H9 (cell line): ENCODE measurements at regions not wholly inside any gene's neighbourhood (a gene's known extent, or its start where the extent isn't known, plus 50 kb on each side); places are given as distances from the start of the nearest gene placed in this dataset.

Experiments used
- DNase-seq: peaks from one replicate; pipeline ENCODE4 v3.0.0-alpha.2; 2017
- H2AFZ ChIP-seq: one replicate; pipeline ENCODE4 v1.6.1; 2013; ENCODE audit warnings: mild to moderate bottlenecking, low read length, control low read depth, moderate library complexity
- H2AK5ac ChIP-seq: 2 replicates; pipeline ENCODE4 v1.6.1; 2013; ENCODE audit warnings: low read length, control low read depth, mixed read lengths; ENCODE audit not compliant: insufficient read length
- H2BK120ac ChIP-seq: one replicate; pipeline ENCODE4 v1.6.1; 2013; ENCODE audit warnings: low read depth, mild to moderate bottlenecking, low read length, control low read depth, inconsistent platforms; ENCODE audit not compliant: poor library complexity, severe bottlenecking
- H2BK12ac ChIP-seq: 2 replicates; pipeline ENCODE4 v1.6.1; 2013; ENCODE audit warnings: low read length, control low read depth, mixed read lengths, low read depth; ENCODE audit not compliant: insufficient read length
- H2BK15ac ChIP-seq: 2 replicates; pipeline ENCODE4 v1.6.1; 2013; ENCODE audit warnings: low read depth, low read length, control low read depth
- H2BK20ac ChIP-seq: one replicate; pipeline ENCODE4 v1.6.1; 2013; ENCODE audit warnings: low read depth, mild to moderate bottlenecking, low read length, control low read depth, inconsistent platforms; ENCODE audit not compliant: poor library complexity, severe bottlenecking
- H2BK5ac ChIP-seq: 2 replicates; pipeline ENCODE4 v1.6.1; 2013; ENCODE audit warnings: low read length, control low read depth, mixed read lengths; ENCODE audit not compliant: insufficient read length
- H3K14ac ChIP-seq: 2 replicates; pipeline ENCODE4 v1.6.1; 2013; ENCODE audit warnings: low read length, control low read depth; ENCODE audit not compliant: insufficient read depth
- H3K18ac ChIP-seq: 2 replicates; pipeline ENCODE4 v1.6.1; 2013; ENCODE audit warnings: low read depth, mild to moderate bottlenecking, mixed read lengths, low read length, control low read depth; ENCODE audit not compliant: insufficient read length
- H3K23ac ChIP-seq: 2 replicates; pipeline ENCODE4 v1.6.1; 2013; ENCODE audit warnings: low read length, control low read depth, mixed read lengths, low read depth; ENCODE audit not compliant: insufficient read length
- H3K23me2 ChIP-seq: 2 replicates; pipeline ENCODE4 v1.6.1; 2013; ENCODE audit warnings: low read depth, mild to moderate bottlenecking, mixed read lengths, low read length, control low read depth; ENCODE audit not compliant: insufficient read length, poor library complexity, severe bottlenecking
- H3K27ac ChIP-seq: 2 replicates; pipeline ENCODE4 v1.5.1; 2013; ENCODE audit warnings: low read length, control low read depth, mixed read lengths, low read depth; ENCODE audit not compliant: insufficient read length
- H3K27me3 ChIP-seq: 2 replicates; pipeline ENCODE4 v1.6.1; 2013; ENCODE audit warnings: low read length, control low read depth, inconsistent platforms; ENCODE audit not compliant: insufficient read depth
- H3K4ac ChIP-seq: 2 replicates; pipeline ENCODE4 v1.6.1; 2013; ENCODE audit warnings: low read depth, mild to moderate bottlenecking, control low read depth, inconsistent platforms, low read length, moderate library complexity
- H3K4me1 ChIP-seq: 2 replicates; pipeline ENCODE4 v1.6.1; 2013; ENCODE audit warnings: low read length, control low read depth, inconsistent platforms; ENCODE audit not compliant: insufficient read depth
- H3K4me2 ChIP-seq: 2 replicates; pipeline ENCODE4 v1.6.1; 2013; ENCODE audit warnings: low read length, control low read depth, mixed read lengths; ENCODE audit not compliant: insufficient read length, insufficient read depth
- H3K56ac ChIP-seq: 2 replicates; pipeline ENCODE4 v1.6.1; 2013; ENCODE audit warnings: low read depth, mild to moderate bottlenecking, mixed read lengths, low read length, control low read depth; ENCODE audit not compliant: insufficient read length
- H3K79me1 ChIP-seq: 2 replicates; pipeline ENCODE4 v1.6.1; 2013; ENCODE audit warnings: low read depth, mild to moderate bottlenecking, moderate library complexity, low read length, control low read depth, inconsistent platforms; ENCODE audit not compliant: insufficient read depth, poor library complexity, severe bottlenecking
- H3K79me2 ChIP-seq: 2 replicates; pipeline ENCODE4 v1.6.1; 2013; ENCODE audit warnings: low read length, control low read depth, inconsistent platforms; ENCODE audit not compliant: insufficient read depth
- H3K9ac ChIP-seq: 2 replicates; pipeline ENCODE4 v1.6.1; 2013; ENCODE audit warnings: low read length, control low read depth, mixed read lengths; ENCODE audit not compliant: insufficient read length; ENCODE audit errors: extremely low read depth
- H3K9me3 ChIP-seq: one replicate; pipeline ENCODE4 v1.6.1; 2013; ENCODE audit warnings: low read depth, low read length, inconsistent platforms; ENCODE audit not compliant: control insufficient read depth
- H3T11ph ChIP-seq: one replicate; pipeline ENCODE4 v1.6.1; 2013; ENCODE audit warnings: mild to moderate bottlenecking, low read length, control low read depth, inconsistent platforms
- H4K20me1 ChIP-seq: one replicate; pipeline ENCODE4 v1.6.1; 2013; ENCODE audit not compliant: control insufficient read depth, insufficient read length, insufficient read depth
- H4K5ac ChIP-seq: 2 replicates; pipeline ENCODE4 v1.6.1; 2013; ENCODE audit warnings: low read depth, mild to moderate bottlenecking, mixed read lengths, low read length, control low read depth; ENCODE audit not compliant: insufficient read length
- H4K8ac ChIP-seq: replicated peaks from 2 replicates; pipeline ENCODE4 v1.6.1; 2013; ENCODE audit warnings: low read length, control low read depth, mixed read lengths, low read depth; ENCODE audit not compliant: insufficient read length
- H4K91ac ChIP-seq: 2 replicates; pipeline ENCODE4 v1.6.1; 2013; ENCODE audit warnings: low read depth, mild to moderate bottlenecking, moderate library complexity, mixed read lengths, low read length, control low read depth; ENCODE audit not compliant: insufficient read length
- H3K27ac Mint-ChIP-seq, 3 experiments: 2 replicates in 2 of 3; 3 replicates in 1 of 3; pipeline ENCODE4 v1.8.0; 2020 to 2021; ENCODE audit warnings: mixed read lengths in 3 of 3, mild to moderate bottlenecking in 1 of 3, moderate library complexity in 1 of 3
- H3K27me3 Mint-ChIP-seq: 2 replicates; pipeline ENCODE4 v1.8.0; 2021; ENCODE audit warnings: low read depth, mild to moderate bottlenecking, moderate library complexity, mixed read lengths
- H3K36me3 Mint-ChIP-seq, 3 experiments: 2 replicates in 2 of 3; 3 replicates in 1 of 3; pipeline ENCODE4 v1.8.0; 2020 to 2021; ENCODE audit warnings: low read depth in 3 of 3, mixed read lengths in 3 of 3; ENCODE audit not compliant: insufficient read depth in 1 of 3
- H3K4me1 Mint-ChIP-seq, 2 experiments: 2 replicates each; pipeline ENCODE4 v1.8.0; 2020; ENCODE audit warnings: mixed read lengths in 2 of 2
- H3K4me3 Mint-ChIP-seq, 2 experiments: 2 replicates in 1 of 2; 3 replicates in 1 of 2; pipeline ENCODE4 v1.8.0; 2020 to 2021; ENCODE audit warnings: mild to moderate bottlenecking in 2 of 2, mixed read lengths in 2 of 2, moderate library complexity in 1 of 2
- H3K9me3 Mint-ChIP-seq, 2 experiments: 2 replicates in 1 of 2; 3 replicates in 1 of 2; pipeline ENCODE4 v1.8.0; 2020; ENCODE audit warnings: mild to moderate bottlenecking in 2 of 2, mixed read lengths in 2 of 2, moderate library complexity in 1 of 2
- WGBS: extraction: QIAGEN DNeasy Blood & Tissue Kit; methylation state at CpG from one replicate; pipeline ENCODE4 v1.1.7; 2013; ENCODE audit warnings: missing lambda C conversion rate, low lambda C conversion rate, mixed read lengths; ENCODE audit not compliant: insufficient read length; ENCODE audit errors: extremely low coverage; 5-methylcytosine and 5-hydroxymethylcytosine counted together
- TF ChIP-seq, protein P1 (sequence below): fragments of 200-600 bp; sonication (generic); conservative IDR thresholded peaks from 3 replicates; pipeline ENCODE4 v1.8.0; 2021; ENCODE audit warnings: antibody characterized with exemption, mild to moderate bottlenecking

- Histone ChIP-seq H3T11ph (no peak overlapping the region), H4K91ac (no peak overlapping the region), H4K20me1 (no peaks in the 10 kb centered on the region), H3K14ac (no peak overlapping the region), H3K4me1 (peaks cover 13% of the 10 kb centered on the region; the same call in 1 of the 2 replicates), H4K8ac (no peak overlapping the region), H2AK5ac (no peak overlapping the region), H4K5ac (no peak overlapping the region), H3K18ac (peak overlapping the region; percentile 1), H2BK12ac (no peak overlapping the region), H3K4ac (no peak overlapping the region), H3K9me3 (no peaks in the 10 kb centered on the region), H3K79me2 (0 out of 2 replicates have a peak, but pooled peaks cover 3% of the 10 kb centered on the region), H3K79me1 (no peaks in the 10 kb centered on the region), H3K23me2 (no peaks in the 10 kb centered on the region), H3K4me2 (peak overlapping the region; percentile 59), H2AFZ (no peak overlapping the region), H2BK5ac (peak overlapping the region; percentile 2), H3K56ac (no peak overlapping the region), H3K27me3 (no peaks in the 10 kb centered on the region), H3K9ac (peak overlapping the region; percentile 49), H2BK15ac (no peak overlapping the region), H3K27ac (peak overlapping the region; percentile 90), H3K23ac (no peak overlapping the region), H2BK120ac (no peak overlapping the region), H2BK20ac (no peak overlapping the region)
- no CpG with 5 or more reads among the region's 9 CpGs for WGBS
- peaks cover 6 to 17% (median 7%) of the 10 kb centered on the region in 3 experiments; a peak in 6 of 7 replicates for H3K36me3 Mint-ChIP-seq
- peaks cover 57 to 67% of the 10 kb centered on the region in 2 experiments for H3K4me1 Mint-ChIP-seq
- H3K9me3 Mint-ChIP-seq, result peaks cover 5 to 7% of the 10 kb centered on the region in 2 experiments
- H3K27me3 Mint-ChIP-seq, result no peaks in the 10 kb centered on the region
- peak; percentile 73 for DNase-seq
- peak overlapping the region; percentile 95 to 99 (median 95) for H3K27ac Mint-ChIP-seq
- peak overlapping the region; percentile 37 to 65 for H3K4me3 Mint-ChIP-seq
- TF ChIP-seq, protein P1, sequence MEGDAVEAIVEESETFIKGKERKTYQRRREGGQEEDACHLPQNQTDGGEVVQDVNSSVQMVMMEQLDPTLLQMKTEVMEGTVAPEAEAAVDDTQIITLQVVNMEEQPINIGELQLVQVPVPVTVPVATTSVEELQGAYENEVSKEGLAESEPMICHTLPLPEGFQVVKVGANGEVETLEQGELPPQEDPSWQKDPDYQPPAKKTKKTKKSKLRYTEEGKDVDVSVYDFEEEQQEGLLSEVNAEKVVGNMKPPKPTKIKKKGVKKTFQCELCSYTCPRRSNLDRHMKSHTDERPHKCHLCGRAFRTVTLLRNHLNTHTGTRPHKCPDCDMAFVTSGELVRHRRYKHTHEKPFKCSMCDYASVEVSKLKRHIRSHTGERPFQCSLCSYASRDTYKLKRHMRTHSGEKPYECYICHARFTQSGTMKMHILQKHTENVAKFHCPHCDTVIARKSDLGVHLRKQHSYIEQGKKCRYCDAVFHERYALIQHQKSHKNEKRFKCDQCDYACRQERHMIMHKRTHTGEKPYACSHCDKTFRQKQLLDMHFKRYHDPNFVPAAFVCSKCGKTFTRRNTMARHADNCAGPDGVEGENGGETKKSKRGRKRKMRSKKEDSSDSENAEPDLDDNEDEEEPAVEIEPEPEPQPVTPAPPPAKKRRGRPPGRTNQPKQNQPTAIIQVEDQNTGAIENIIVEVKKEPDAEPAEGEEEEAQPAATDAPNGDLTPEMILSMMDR, result no peak
Measured at GRCh38 chr16:58862334-58863021, 128.4 kb upstream of the GOT2 start.
